ENCODE measurements at regions not wholly inside any gene's neighbourhood (a gene's known extent, or its start where the extent isn't known, plus 50 kb on each side); places are given as distances from the start of the nearest gene placed in this dataset.
"Not testable (repeated sequence)": the region's sequence is repeated elsewhere in the genome, so short reads cannot be mapped to it uniquely, and the experiment has no call there.

DNA sequence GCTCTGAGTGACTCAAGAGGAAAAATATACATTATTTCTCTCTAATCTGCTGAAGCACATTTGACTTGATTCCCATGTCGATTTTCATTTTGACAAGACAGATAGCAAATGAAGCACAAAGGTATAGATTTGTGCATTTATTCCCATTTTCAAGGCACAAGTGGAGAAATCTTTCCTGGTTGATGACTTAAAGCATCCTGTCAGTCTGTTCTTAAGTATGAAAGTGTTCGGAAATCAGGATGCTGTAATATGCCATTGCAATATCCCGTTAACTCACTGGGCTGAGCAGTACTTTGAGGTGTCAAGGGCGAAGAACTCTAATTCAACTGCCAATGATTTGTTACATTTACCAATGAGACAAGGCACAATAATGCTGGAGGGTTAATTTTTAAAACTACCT lies 185.2 kb upstream of the LRP1B start:
- ATAC-seq (no peak), DNase-seq (ENCODE audit: low spot score) (no peak)
- intact Hi-C loops (cut with DNase I), result no loop called here

DNA sequence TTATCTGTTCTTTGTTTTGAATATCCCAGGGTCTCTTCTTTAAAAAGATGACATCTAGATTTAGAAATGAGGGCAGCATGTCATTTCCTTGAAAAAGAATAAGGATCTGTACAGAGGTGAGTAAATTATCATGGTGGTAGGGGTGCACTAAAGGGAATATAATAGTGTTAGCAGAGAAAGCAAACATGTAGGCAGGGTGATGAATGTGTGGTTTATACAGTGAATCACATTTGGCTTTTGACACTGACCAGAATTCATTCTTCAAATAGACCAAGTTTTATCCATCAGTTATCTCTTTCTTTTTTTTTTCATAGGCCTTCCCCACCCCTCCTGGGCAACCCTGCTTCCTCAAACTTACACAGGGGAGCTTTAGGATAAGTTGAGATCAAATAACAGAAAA lies 184.5 kb upstream of the LRP1B start:
- DNase-seq (ENCODE audit: low spot score) (no peak), ATAC-seq (no peak)
- intact Hi-C loops (cut with DNase I), result no loop called here

- intact Hi-C loops (cut with DNase I), result no loop called here
- ATAC-seq (no peak), DNase-seq (ENCODE audit: low spot score) (no peak)
These were observed 183.3 kb upstream of the LRP1B start for GRCh38 chr2:142314164-142314563.

- ATAC-seq, result no peak
- no peak for DNase-seq (ENCODE audit: low spot score)
- intact Hi-C loops (cut with DNase I), result no loop called here
These were observed 179.7 kb upstream of the LRP1B start for GRCh38 chr2:142310530-142310929.

DNA sequence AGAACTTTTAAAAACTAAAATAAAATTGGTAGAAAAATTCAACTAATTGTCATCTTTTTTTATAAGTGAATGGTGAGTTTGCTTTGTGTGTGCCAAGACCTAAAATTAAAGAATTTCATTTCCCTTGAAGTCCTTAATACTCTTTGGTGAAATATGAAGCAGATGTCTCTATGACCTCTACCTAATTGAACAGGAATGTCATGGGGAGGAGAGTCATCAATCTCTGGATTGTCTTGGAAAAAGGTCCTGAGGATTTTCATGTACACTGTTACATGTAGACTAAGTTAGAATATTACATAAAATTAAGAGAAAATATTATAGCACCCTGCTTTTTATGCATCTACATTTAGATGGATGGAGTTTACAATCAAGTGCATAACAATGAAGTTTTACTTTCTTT lies 177.9 kb upstream of the LRP1B start:
- intact Hi-C loops (cut with DNase I), result no loop called here
- no peak for ATAC-seq
- no peak for DNase-seq (ENCODE audit: low spot score)

- no peak for DNase-seq (ENCODE audit: low spot score)
- intact Hi-C loops (cut with DNase I), result no loop called here
These were observed 176.8 kb upstream of the LRP1B start for GRCh38 chr2:142307616-142308115.

DNA sequence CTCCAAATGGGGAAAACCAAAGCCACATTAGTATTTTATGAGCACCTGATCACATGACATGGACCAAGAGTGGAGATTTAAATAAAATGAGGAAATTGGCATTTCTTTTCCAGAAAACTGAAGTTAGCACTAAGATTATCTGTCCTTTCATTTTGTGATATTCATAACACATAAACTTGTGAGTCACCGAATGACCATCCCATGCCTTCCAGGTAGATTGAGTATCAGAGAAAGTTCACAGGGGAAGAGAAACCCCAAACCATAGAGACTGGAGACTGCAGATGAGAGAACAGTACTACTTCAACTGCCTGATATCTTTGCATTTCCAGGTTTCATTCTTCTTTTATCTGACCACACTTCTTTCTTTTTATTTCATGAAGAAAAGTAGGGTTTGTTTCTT lies 176.3 kb upstream of the LRP1B start:
- DNase-seq (ENCODE audit: low spot score) (no peak), ATAC-seq (no peak)
- intact Hi-C loops (cut with DNase I), result no loop called here

More at GRCh38 chr2:142307616-142308115, 176.8 kb upstream of the LRP1B start:
- no peak for ATAC-seq

DNA sequence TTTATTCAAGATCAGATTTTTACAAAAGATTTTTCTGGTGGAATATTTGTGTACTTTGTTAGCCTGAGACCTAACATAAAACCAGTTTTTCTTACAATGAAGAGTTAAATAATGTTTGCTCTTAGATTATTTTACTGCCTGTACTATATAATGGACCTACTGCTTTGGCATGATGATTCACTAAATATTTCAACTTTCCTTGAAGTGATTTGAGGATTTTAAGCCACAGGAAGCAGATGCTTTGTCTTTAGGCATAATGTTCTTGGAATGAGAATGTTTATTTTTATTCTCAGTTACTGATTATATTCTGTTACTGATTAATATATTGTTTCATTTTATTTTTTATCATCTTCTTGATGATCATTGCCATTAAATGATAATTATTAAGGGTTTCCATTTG lies 175.3 kb upstream of the LRP1B start:
- DNase-seq (ENCODE audit: low spot score), result no peak
- intact Hi-C loops (cut with DNase I), result no loop called here
- no peak for ATAC-seq

DNA sequence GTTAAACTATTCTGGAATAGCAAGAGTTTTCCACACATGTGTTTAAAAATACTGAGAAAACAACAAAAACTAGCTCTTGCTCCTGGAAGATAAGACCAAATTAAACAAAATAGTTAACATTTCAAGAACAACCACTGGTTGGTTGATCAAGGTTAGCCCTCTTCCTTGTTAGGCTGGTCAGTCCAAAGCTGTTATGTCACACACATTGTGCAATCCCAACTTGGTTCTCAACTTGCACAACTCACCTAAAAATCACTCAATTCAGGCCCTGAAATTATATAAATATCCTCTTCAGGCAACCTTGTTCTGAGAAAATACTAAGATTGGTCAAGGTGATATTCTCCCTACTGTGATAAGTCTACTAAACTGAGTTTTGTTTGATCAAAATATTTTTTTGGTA lies 169.7 kb upstream of the LRP1B start:
- intact Hi-C loops (cut with DNase I), result no loop called here
- ATAC-seq, result no peak
- DNase-seq (ENCODE audit: low spot score), result no peak

- DNase-seq (ENCODE audit: low spot score) (no peak), ATAC-seq (no peak)
- intact Hi-C loops (cut with DNase I), result no loop called here
These were observed 168.2 kb upstream of the LRP1B start for GRCh38 chr2:142299021-142299420.

DNA sequence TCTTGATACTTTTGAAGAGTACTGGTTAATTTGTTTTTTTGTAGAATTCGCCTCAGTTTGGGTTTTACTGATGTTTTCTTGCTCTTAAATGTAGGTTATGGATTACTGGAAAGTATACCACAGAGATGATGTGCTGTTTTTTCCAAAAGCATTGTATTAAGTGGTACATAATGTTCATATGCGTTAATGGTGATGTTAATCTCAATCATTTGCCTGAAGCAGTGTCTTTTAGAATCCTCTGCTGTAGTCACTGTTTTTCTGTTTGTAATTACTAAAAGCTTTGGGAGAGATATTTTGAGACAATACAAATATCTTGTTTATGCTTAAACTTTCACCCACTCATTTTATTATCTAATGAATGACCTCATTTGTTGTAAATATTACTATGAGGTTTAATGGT lies 163.4 kb upstream of the LRP1B start:
- intact Hi-C loops (cut with DNase I), result no loop called here
- no peak for ATAC-seq
- DNase-seq (ENCODE audit: low spot score), result no peak

DNA sequence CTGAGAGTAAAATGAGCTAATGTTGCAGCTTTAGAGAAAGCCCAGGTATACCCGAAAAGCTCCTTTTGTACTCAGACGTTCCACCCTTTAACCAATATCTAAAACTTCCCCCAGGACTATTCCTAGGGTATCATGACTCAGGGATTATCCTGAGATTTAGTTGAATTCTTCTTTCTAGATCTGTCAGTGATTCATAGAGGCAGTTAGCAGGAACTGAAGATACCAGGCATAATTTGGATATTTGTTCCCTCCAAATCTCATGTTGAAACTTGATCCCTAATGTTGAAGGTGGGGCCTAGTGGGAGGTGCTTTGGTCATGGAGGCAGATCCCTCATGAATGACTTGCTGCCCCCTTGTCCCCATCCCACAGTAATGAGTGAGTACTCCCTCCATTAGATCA lies 161.2 kb upstream of the LRP1B start:
- DNase-seq (ENCODE audit: low spot score) (no peak), ATAC-seq (no peak)
- intact Hi-C loops (cut with DNase I), result no loop called here

DNA sequence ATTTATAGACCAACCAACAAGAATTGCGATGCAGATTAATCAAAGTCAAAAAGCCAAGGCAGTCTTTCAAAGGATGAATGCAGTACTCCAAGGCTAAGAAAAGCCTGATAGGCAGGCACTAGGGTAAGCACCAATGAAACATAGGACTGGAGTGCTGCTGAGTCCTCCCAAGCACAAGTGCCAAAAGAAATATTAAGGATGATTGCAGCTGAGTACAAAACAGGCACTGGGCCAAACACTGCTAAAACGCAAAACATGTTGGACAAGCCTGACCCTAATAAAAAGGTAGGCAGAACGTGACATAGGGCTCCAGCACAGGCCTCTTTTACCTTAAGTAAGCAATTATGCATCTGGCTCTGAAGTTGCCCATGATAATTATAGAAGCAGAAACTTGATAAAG lies 160.1 kb upstream of the LRP1B start:
- ATAC-seq (no peak), DNase-seq (ENCODE audit: low spot score) (no peak)
- intact Hi-C loops (cut with DNase I), result no loop called here

DNA sequence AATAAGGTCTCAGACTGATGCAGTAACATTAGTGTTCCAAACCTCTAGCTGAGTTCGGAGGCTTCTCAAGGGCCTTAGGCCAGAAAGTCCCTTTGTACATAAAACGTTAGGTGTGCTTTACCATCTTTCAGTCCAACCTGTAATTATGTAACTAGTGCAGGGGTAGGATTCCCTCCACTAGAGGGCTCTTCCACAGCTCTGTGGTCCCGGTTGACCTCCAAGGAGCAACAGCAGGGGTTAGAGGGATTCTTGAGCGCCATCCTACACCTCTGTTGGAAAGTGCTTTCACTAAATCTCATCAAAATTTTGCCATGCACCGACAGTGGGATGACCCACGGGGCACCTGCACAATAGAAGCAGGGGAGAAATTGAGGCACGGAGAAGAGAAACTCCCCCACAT lies 155.8 kb upstream of the LRP1B start:
- ATAC-seq, result no peak
- DNase-seq (ENCODE audit: low spot score), result no peak
- intact Hi-C loops (cut with DNase I), result loop anchor here (5.0 kb wide), 1 partner anchor 701 kb away; no protein-coding TSS in a partner anchor

GRCh38 chr2:142285480-142285879 lies 154.7 kb upstream of the LRP1B start:
- ATAC-seq (no peak), DNase-seq (ENCODE audit: low spot score) (no peak)
- intact Hi-C loops (cut with DNase I), result loop anchor here (5.0 kb wide), 1 partner anchor 702 kb away; no protein-coding TSS in a partner anchor

- ATAC-seq; intact Hi-C loops (cut with DNase I): not testable (repeated sequence)
These were observed 153.5 kb upstream of the LRP1B start for GRCh38 chr2:142284336-142284735.

DNA sequence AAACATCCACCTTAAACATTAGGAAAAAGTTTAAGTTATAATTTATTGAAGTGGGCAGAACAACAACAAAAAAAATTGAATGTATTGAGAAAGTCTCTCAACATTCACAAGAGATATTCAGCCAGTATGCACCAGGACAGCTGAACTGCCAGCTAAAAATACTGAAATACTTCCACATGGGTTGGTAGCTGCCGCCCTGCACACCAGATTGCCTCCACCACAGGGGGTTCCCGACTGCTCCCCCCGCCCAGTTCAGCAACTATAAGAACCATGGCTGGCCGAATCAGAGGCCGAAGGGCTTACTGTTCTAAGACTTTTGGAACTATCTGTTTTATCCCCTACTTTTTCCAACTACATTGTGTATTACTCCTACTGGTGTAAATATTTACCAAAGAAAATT lies 150.0 kb upstream of the LRP1B start:
- ATAC-seq, result no peak
- DNase-seq (ENCODE audit: low spot score), result no peak
- intact Hi-C loops (cut with DNase I), result no loop called here

More at GRCh38 chr2:142284336-142284735, 153.5 kb upstream of the LRP1B start:
- not testable (repeated sequence) for DNase-seq (ENCODE audit: low spot score)

DNA sequence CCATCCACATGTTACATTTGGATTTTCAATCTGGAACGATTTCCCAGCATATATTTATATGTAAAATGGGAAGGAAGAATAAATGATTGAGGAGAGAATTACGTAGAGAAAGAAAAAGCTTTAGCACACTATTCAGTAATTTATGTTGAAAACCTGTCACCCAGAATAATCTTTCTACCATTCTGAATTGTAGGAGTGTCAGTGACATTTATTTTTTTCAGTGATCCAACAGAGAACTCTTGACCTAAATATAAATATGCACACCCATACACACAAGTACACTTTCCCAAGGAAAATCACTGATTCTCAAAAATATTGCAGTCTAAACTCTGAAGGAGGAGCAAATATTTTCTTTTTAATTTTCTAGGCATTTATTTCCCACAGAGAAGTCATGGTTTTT lies 140.2 kb upstream of the LRP1B start:
- intact Hi-C loops (cut with DNase I), result no loop called here
- ATAC-seq, result no peak
- DNase-seq (ENCODE audit: low spot score), result no peak

GRCh38 chr2:142270291-142270690 lies 139.5 kb upstream of the LRP1B start:
- DNase-seq (ENCODE audit: low spot score), result no peak
- intact Hi-C loops (cut with DNase I), result no loop called here
- ATAC-seq, result no peak

- DNase-seq (ENCODE audit: low spot score) (no peak), ATAC-seq (no peak)
- intact Hi-C loops (cut with DNase I), result no loop called here
These were observed 128.5 kb upstream of the LRP1B start for GRCh38 chr2:142259356-142259755.

GRCh38 chr2:142254031-142254430 lies 123.2 kb upstream of the LRP1B start:
- DNase-seq (ENCODE audit: low spot score) (no peak), ATAC-seq (no peak)
- intact Hi-C loops (cut with DNase I), result no loop called here

DNA sequence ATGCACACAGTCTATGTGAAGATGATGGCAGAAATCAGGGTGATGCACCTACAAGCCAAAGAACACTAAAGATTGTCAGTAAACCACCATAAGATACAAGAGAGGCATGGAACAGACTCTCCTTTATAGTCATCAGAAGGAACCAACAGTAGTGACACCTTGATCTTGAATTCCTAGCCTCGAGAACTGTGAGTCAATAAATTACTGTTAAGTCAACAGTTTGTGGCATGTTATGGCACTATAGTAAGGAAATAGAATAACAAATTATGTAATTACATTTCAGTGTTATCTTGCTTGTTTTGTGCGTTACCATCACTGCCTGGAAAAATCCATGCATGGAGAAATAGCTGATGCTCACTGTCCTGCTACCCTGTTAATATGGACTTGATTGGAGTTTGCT lies 110.2 kb upstream of the LRP1B start:
- intact Hi-C loops (cut with DNase I), result no loop called here
- no peak for ATAC-seq
- no peak for DNase-seq (ENCODE audit: low spot score)

All from sciatic nerve (tissue), 2 donors.